ENCODE measurements at regions not wholly inside any gene's neighbourhood (a gene's known extent, or its start where the extent isn't known, plus 50 kb on each side); places are given as distances from the start of the nearest gene placed in this dataset.
"Not testable (repeated sequence)": the region's sequence is repeated elsewhere in the genome, so short reads cannot be mapped to it uniquely, and the experiment has no call there.

GRCh38 chr17:72372185-72372584 is 251.4 kb downstream of the SOX9 start:
- DNase-seq, result no peak

- DNase-seq, result no peak
These were observed 253.3 kb downstream of the SOX9 start for GRCh38 chr17:72373910-72374741.

- no peak for DNase-seq
These were observed 255.9 kb downstream of the SOX9 start for GRCh38 chr17:72376526-72377345.

- no peak for DNase-seq
These were observed 257.9 kb downstream of the SOX9 start for GRCh38 chr17:72378414-72379390.

- DNase-seq, result no peak
These were observed 258.7 kb downstream of the SOX9 start for GRCh38 chr17:72379516-72379915.

GRCh38 chr17:72380120-72380519 is 259.3 kb downstream of the SOX9 start:
- no peak for DNase-seq

GRCh38 chr17:72380737-72381136 is 259.9 kb downstream of the SOX9 start:
- no peak for DNase-seq

- no peak for DNase-seq
These were observed 261.0 kb downstream of the SOX9 start for GRCh38 chr17:72381597-72382397.

GRCh38 chr17:72382971-72383722 is 262.3 kb downstream of the SOX9 start:
- DNase-seq, result no peak

GRCh38 chr17:72385475-72385874 is 264.7 kb downstream of the SOX9 start:
- no peak for DNase-seq

- not testable (repeated sequence) for DNase-seq
These were observed 265.4 kb downstream of the SOX9 start for GRCh38 chr17:72386173-72386572.

GRCh38 chr17:72386619-72387237 is 265.9 kb downstream of the SOX9 start:
- DNase-seq, result no peak

- no peak for DNase-seq
These were observed 266.7 kb downstream of the SOX9 start for GRCh38 chr17:72387487-72387886.

- no peak for DNase-seq
These were observed 267.1 kb downstream of the SOX9 start for GRCh38 chr17:72387969-72388368.

- DNase-seq, result no peak
These were observed 268.1 kb downstream of the SOX9 start for GRCh38 chr17:72388765-72389473.

GRCh38 chr17:72390675-72391508 is 270.1 kb downstream of the SOX9 start:
- DNase-seq, result no peak

- no peak for DNase-seq
These were observed 271.5 kb downstream of the SOX9 start for GRCh38 chr17:72392056-72393010.

- DNase-seq, result no peak
These were observed 272.7 kb downstream of the SOX9 start for GRCh38 chr17:72393553-72393952.
